ENCODE measurements at regions not wholly inside any gene's neighbourhood (a gene's known extent, or its start where the extent isn't known, plus 50 kb on each side); places are given as distances from the start of the nearest gene placed in this dataset.
"Not testable (repeated sequence)": the region's sequence is repeated elsewhere in the genome, so short reads cannot be mapped to it uniquely, and the experiment has no call there.

DNA sequence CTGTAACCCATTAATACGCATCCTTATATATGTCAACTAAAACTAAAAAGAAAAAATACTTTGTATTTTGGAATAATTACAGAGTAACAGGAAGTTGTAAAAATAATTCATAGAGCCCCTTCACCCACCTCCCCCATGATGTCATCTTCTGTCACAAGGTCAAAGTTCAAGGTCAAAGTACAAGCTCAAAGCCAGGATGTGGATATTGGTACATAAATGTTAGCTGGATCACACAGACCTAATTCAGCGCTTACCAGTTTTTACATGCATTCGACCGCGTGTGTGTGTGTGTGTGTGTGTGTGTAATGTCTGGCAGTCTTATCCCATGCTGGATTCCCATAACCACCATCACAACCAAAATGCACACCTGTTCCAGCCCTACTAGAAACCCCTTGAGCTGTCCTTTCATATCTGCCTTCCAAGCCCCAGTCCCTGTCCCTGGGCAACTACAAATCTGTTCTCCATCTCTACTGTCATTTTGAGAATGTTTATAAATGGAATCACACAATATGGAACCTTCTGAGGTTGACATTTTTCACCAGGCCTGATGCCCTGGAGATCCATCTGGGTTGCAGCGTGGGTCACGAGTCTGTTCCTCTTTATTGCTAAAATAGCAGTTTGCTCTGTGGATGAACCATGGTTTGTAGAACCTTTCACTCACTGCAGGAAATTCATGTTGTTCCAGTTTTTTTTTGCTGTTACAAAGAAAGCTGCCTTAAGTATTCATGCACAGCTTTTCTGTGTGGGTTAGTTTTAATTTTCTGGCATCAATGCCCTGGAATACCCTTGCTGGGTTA is 153.6 kb upstream of the PITRM1 start:
- no peak for DNase-seq (ENCODE audit: low read depth)
- TF ChIP-seq, protein P1, sequence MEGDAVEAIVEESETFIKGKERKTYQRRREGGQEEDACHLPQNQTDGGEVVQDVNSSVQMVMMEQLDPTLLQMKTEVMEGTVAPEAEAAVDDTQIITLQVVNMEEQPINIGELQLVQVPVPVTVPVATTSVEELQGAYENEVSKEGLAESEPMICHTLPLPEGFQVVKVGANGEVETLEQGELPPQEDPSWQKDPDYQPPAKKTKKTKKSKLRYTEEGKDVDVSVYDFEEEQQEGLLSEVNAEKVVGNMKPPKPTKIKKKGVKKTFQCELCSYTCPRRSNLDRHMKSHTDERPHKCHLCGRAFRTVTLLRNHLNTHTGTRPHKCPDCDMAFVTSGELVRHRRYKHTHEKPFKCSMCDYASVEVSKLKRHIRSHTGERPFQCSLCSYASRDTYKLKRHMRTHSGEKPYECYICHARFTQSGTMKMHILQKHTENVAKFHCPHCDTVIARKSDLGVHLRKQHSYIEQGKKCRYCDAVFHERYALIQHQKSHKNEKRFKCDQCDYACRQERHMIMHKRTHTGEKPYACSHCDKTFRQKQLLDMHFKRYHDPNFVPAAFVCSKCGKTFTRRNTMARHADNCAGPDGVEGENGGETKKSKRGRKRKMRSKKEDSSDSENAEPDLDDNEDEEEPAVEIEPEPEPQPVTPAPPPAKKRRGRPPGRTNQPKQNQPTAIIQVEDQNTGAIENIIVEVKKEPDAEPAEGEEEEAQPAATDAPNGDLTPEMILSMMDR (IDR thresholded peaks at IDR 0.05; ENCODE audit: insufficient read depth, low read depth, low read length, missing control alignments) = no peak

DNA sequence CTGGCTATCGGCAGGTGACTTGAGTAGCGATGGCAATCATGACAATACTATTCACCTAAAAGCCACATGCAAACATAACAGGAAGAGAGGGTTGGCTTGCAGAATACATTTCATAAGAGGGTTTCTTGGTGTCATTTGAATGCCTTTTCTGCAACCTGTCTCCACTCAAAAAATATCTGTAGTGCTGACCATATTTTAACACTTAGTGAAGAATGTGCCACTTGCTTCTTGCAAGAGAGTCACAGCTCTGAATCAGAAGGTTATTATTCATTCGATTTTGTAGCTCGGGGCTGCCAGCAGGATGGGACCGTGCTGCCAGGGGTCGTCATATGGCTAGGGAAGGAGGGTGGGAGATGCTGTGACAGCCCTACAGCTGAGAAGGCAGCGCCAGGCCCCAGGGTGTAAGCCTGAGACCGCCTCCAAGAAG is 152.0 kb upstream of the PITRM1 start:
- no peak for DNase-seq (ENCODE audit: low read depth)
- TF ChIP-seq, protein P1 (IDR thresholded peaks at IDR 0.05; ENCODE audit: insufficient read depth, low read depth, low read length, missing control alignments) = no peak
- H3K4me3 ChIP-seq (ENCODE audit: low read depth, low read length) = no peak overlapping the region

More for the DNA sequence above, 153.6 kb upstream of the PITRM1 start:
- H3K4me3 ChIP-seq (ENCODE audit: low read depth, low read length) = no peak overlapping the region

DNA sequence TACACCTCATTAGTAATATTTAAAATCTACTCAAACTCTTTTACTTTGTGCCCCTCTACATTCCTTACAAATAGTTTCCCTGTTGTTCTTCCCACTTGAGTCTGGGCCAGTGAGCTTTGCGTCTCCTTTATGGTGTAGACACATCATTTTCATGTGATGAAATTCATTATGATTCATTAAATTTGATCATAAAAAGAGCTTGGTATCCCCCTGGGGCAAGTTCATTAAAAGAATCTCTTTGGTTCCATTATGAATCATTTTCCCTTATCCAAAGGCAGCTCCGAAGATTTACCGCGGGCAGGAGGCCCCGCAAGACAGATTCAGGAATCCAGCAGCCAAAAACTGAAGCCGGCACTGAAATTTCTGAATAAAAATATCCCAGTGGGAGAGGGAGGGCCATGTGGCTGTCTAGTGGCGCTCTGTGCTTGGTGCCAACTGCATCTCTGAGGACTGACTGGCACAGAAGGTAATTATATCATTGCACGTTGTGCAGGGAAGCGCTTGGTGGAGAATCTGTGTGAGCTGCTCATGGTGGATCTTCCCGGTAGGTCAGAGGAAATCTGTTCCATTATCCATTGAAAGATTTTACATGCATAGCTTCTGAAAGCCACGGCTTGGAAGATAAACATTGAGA is 151.4 kb upstream of the PITRM1 start:
- no peak overlapping the region for H3K4me3 ChIP-seq (ENCODE audit: low read depth, low read length)
- TF ChIP-seq, protein P1 (IDR thresholded peaks at IDR 0.05; ENCODE audit: insufficient read depth, low read depth, low read length, missing control alignments) = no peak
- DNase-seq (ENCODE audit: low read depth) = no peak

DNA sequence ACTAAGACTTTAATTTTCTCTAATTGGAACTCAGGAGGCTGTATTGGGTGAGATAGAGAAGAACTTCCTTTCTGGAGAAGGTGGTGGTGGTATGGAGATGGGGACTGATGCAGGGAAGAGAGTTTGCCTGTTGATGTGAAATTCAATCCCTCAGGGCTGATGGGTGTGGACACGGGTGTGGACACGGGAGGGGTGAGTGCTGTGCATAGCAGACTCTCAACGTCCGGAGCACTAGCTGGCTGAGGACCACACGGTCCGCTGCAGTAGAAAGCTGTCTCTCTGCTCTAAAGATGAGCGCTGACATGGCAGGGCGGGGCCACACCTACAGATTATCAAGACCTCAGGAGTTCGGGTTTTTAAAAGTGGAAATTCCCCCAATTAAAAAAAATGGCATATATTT is 148.5 kb upstream of the PITRM1 start:
- TF ChIP-seq, protein P1 (IDR thresholded peaks at IDR 0.05; ENCODE audit: insufficient read depth, low read depth, low read length, missing control alignments) = no peak
- H3K4me3 ChIP-seq (ENCODE audit: low read depth, low read length) = no peak overlapping the region
- no peak for DNase-seq (ENCODE audit: low read depth)

DNA sequence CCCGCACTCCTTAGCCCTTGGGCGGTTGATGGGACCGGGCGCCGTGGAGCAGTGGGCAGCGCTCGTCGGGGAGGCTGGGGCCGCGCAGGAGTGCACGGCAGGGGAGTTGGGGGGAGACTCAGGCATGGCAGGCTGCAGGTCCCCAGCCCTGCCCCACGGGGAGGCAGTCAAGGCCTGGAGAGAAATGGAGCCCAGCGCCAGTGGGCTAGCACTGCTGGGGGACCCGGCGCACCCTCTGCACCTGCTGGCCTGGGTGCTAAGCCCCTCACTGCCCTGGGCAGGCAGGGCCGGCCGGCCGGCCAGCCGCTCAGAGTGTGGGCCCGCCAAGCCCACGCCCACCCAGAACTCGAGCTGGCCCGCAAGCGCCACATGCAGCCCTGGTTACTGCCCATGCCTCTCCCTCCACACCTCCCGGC is 147.2 kb upstream of the PITRM1 start:
- DNase-seq (ENCODE audit: low read depth) = no peak
- TF ChIP-seq, protein P1 (IDR thresholded peaks at IDR 0.05; ENCODE audit: insufficient read depth, low read depth, low read length, missing control alignments) = no peak
- no peak overlapping the region for H3K4me3 ChIP-seq (ENCODE audit: low read depth, low read length)

DNA sequence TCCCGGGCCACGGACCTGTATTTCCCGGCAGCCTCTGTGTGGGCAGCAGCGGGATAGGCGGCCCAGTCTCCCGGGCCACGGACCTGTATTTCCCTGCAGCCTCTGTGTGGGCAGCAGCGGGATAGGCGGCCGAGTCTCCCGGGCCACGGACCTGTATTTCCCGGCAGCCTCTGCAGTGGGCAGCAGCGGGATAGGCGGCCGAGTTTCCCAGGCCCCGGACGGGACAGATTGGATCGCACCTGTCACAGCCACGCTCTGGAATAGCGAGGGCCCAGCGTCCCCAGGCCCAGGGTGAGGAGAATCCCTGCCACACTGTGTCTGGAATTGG is 145.9 kb upstream of the PITRM1 start:
- H3K4me3 ChIP-seq (ENCODE audit: low read depth, low read length); DNase-seq (ENCODE audit: low read depth): not testable (repeated sequence)

DNA sequence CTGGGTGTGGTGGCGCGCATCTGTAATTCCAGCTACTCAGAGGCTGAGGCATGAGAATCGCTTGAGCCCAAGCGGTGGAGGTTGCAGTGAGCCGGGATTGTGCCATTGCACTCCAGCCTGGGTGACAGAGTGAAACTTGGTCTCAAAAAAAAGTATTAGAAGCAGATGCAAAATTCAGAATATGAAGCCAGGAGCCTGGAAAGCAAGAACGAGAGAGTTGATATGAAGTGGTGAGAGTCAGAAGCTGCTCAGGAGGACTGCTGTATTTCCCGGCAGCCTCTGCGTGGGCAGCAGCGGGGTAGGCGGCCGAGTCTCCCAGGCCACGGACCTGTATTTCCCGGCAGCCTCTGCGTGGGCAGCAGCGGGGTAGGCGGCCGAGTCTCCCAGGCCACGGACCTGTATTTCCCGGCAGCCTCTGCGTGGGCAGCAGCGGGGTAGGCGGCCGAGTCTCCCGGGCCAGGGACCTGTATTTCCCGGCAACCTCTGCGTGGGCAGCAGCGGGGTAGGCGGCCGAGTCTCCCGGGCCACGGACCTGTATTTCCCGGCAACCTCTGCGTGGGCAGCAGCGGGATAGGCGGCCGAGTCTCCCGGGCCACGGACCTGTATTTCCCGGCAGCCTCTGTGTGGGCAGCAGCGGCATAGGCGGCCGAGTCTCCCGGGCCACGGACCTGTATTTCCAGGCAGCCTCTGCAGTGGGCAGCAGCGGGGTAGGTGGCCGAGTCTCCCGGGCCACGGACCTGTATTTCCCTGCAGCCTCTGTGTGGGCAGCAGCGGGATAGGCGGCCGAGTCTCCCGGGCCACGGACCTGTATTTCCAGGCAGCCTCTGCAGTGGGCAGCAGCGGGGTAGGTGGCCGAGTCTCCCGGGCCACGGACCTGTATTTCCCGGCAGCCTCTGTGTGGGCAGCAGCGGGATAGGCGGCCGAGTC is 145.2 kb upstream of the PITRM1 start:
- H3K4me3 ChIP-seq (ENCODE audit: low read depth, low read length); DNase-seq (ENCODE audit: low read depth): not testable (repeated sequence)

DNA sequence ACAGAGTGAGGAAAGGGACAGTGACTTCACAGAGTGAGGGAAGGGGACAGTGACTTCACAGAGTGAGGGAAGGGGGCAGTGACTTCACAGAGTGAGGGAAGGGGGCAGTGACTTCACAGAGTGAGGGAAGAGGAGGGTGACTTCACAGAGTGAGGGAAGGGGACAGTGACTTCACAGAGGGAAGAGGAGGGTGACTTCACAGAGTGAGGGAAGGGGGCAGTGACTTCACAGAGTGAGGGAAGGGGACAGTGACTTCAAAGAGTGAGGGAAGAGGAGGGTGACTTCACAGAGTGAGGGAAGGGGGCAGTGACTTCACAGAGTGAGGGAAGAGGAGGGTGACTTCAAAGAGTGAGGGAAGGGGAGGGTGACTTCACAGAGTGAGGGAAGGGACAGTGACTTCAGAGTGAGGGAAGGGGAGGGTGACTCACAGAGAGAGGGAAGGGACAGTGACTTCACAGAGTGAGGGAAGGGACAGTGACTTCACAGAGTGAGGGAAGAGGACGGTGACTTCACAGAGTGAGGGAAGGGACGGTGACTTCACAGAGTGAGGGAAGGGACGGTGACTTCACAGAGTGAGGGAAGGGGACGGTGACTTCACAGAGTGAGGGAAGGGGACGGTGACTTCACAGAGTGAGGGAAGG is 142.0 kb upstream of the PITRM1 start:
- not testable (repeated sequence) for DNase-seq (ENCODE audit: low read depth); H3K4me3 ChIP-seq (ENCODE audit: low read depth, low read length)

DNA sequence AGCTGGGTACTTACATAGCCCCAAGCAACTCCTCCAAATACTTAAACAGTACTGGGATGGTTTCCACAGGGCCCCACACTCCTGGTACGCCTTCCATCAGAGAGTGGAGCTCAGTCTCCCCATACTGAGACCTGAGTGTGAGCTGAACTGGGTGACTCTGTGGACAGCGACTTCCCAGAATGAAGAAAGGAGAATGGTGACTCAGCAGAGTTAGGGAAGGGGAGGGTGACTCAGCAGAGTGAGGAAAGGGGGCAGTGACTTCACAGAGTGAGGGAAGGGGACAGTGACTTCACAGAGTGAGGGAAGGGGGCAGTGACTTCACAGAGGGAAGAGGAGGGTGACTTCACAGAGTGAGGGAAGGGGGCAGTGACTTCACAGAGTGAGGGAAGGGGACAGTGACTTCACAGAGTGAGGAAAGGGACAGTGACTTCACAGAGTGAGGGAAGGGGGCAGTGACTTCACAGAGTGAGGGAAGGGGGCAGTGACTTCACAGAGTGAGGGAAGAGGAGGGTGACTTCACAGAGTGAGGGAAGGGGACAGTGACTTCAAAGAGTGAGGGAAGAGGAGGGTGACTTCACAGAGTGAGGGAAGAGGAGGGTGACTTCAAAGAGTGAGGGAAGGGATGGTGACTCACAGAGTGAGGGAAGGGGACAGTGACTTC is 141.3 kb upstream of the PITRM1 start:
- DNase-seq (ENCODE audit: low read depth); H3K4me3 ChIP-seq (ENCODE audit: low read depth, low read length): not testable (repeated sequence)
